ENCODE measurements at regions not wholly inside any gene's neighbourhood (a gene's known extent, or its start where the extent isn't known, plus 50 kb on each side); places are given as distances from the start of the nearest gene placed in this dataset.

DNA sequence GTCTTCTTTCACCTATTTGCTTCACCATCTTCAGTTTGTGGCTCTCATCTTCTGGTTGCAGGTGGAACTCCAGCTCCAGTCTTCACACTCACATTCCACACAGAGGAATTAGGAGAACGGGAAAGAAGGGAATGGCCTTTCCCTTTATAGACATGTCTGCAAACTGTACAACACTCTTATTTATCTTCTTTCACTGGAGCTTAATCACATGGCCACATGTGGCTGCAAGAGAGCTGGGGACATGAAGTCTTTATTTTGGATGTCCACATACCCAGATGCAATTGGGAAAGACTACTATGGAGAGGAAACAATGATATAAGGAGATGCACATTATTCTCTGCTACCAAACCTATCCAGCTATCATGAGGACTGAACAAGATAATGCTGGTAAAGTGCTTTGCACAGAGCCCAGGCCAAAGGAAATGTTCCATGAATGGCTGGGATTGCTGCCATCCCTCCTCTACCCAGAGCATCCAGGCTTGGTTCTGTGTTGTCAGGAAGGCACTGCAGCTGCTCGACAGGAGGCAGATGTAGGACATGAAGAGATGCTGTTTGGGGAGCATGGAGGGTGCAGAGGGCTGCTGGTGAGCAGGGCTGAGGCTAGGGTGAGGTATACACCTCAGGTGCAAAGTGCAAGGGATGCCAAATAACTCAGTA lies 183.8 kb upstream of the TBX20 start:
- DNase-seq, result no peak

GRCh38 chr7:35436452-35436851 lies 182.6 kb upstream of the TBX20 start:
- DNase-seq, result no peak

- DNase-seq, result no peak
These were observed 176.8 kb upstream of the TBX20 start for GRCh38 chr7:35430547-35431153.

GRCh38 chr7:35424869-35425495 lies 171.1 kb upstream of the TBX20 start:
- DNase-seq, result peak; percentile 50

DNA sequence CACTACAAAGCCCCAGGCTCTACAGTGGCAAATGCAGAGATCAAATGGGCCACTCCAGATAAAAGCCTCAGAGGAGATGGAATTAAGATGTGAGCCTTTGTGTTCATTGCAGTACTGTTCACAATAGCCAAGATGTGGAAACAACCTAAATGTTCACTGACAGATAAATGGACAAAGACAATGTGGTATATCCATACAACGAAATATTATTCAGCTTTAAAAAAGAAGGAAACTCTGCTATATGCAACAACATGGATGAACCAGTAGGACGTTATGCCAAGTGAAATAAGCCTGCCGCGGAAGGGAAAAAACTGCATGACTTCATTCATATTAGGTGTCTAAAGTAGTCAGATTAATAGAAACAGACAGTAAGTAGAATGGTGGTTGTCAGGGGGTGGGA lies 170.5 kb upstream of the TBX20 start:
- DNase-seq, result no peak

- DNase-seq, result no peak
These were observed 168.8 kb upstream of the TBX20 start for GRCh38 chr7:35422715-35423114.

- DNase-seq, result no peak
These were observed 166.8 kb upstream of the TBX20 start for GRCh38 chr7:35420656-35421055.

- DNase-seq, result no peak
These were observed 165.5 kb upstream of the TBX20 start for GRCh38 chr7:35419391-35419755.

GRCh38 chr7:35418716-35419390 lies 165.0 kb upstream of the TBX20 start:
- DNase-seq, result no peak

- DNase-seq, result no peak
These were observed 162.7 kb upstream of the TBX20 start for GRCh38 chr7:35416568-35416967.

GRCh38 chr7:35415411-35415822 lies 161.5 kb upstream of the TBX20 start:
- DNase-seq, result no peak

DNA sequence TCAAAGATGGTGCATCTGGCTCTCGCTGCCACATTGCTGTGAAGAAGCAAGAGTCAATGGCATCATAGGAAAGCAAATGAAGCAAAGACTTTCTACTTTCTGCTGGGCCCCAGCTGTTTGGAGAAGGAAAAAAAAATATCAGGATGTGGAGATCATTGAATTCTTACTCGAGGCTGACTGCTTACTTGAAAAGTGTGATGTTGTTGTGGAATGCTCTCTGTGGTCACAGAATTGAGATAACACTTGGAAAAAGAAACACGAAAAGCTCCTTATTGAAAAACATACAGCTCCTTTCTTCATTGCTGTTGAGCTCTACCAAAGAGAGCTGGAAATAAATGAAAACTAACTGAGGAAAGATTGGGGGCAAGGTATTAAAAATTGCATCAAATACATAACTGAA lies 157.4 kb upstream of the TBX20 start:
- DNase-seq, result no peak

- DNase-seq, result no peak
These were observed 151.6 kb upstream of the TBX20 start for GRCh38 chr7:35405461-35405860.

DNA sequence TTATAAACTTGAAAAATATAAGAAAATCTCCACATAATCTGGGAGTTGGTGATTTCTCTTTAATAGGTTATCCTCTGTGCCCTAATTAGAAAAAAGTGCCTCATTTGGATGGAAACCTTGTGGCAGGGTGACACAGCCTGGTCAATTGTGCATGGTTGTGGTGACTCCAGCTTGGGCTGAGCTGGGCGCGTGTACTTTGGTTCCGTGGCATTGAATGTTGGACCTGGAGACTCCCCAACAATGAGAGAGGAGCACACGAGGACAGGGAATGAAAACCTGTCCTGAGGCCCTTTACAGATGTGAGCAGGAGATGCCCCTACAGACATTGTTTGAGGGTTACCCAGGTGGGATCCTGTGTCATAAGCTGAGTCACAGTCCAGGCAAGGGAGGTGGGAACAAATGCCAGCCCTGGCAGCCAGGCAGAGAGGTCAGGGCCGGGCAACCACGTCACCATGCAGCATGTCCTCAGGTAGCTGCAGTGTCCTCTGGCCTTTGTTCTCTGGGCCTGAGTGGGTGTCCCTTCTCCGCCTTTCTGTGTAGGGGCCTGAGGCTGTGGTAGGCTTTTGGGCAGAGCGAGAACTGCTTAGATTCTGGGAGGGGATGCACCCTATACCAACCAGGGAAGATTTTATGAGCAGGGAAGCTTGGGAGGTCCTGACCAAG lies 147.4 kb upstream of the TBX20 start:
- no peak for DNase-seq

DNA sequence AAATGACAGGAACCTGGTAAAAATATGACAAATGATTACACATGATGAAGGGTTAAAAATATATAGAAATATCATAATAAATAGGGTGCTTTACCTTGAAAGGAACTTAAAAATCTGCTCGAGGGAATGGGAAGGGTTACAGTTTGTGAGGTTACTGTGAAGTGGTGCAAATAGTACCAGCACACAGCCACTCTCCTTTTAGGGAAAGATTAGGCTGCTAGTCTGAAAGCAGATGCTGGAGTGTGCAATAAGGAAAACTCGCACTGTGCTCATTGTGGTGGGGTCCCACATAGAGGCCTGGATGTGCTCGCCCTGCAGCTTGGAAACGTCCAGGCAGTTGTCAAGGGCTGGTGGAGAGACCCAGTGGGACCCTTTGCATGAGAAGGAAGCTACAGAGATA lies 145.9 kb upstream of the TBX20 start:
- no peak for DNase-seq

DNA sequence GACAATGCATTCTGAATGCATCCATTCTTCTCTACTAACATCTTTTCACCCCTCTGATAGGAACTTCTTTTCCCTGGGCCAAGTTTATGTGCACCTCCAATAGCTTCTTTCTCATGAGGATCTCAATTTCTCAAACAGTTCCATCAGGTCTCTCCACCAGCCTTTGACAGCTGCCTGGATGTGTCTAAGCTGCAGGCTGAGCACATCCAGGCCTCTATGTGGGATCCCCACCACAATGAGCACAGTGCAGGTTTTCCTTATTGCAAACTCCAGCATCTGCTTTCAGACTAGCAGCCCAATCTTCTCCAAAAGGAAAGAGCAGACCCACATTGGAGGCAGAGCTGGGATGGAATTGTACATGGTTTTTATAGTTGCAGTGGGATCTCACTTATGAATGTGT lies 145.3 kb upstream of the TBX20 start:
- no peak for DNase-seq

GRCh38 chr7:35398518-35398917 lies 144.6 kb upstream of the TBX20 start:
- DNase-seq, result no peak

DNA sequence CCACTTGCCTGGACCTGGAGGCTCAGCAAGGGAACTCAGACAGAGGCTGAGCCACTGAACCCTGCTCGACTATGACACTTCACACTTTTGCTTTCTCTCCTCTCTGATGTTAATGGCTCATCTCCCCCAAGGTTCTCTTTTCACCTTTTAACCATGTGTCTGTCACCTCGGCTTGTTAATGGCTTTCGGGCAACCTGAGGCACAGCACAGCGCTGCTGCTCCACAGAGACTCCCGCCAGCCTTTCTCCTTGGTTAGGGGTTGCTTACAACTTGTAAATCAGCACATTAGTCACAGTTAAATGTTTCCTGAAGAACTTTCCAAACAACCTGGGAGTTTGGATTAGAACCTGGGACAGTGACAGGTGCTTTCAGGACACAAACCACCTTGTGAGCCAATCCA lies 136.2 kb upstream of the TBX20 start:
- DNase-seq, result no peak

DNA sequence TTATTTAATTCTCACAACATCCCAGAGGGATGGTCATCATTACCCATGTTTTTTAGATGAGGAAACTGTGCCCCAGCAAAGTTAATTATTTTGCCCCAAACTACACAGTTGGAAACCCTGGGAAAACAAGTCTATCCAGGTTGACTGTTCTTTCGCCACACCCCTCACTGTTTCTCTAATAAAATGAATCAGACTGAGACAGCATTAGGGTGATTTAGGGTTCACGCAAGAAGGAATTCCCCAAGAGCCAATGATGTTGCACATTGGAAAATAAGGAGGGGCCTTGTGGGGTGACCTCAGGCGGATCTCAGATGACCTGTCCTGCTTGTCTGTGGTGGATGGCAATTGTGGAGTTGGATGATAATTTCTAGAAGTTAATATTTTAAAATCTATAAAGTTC lies 135.7 kb upstream of the TBX20 start:
- no peak for DNase-seq

- DNase-seq, result no peak
These were observed 133.2 kb upstream of the TBX20 start for GRCh38 chr7:35386816-35387706.

DNA sequence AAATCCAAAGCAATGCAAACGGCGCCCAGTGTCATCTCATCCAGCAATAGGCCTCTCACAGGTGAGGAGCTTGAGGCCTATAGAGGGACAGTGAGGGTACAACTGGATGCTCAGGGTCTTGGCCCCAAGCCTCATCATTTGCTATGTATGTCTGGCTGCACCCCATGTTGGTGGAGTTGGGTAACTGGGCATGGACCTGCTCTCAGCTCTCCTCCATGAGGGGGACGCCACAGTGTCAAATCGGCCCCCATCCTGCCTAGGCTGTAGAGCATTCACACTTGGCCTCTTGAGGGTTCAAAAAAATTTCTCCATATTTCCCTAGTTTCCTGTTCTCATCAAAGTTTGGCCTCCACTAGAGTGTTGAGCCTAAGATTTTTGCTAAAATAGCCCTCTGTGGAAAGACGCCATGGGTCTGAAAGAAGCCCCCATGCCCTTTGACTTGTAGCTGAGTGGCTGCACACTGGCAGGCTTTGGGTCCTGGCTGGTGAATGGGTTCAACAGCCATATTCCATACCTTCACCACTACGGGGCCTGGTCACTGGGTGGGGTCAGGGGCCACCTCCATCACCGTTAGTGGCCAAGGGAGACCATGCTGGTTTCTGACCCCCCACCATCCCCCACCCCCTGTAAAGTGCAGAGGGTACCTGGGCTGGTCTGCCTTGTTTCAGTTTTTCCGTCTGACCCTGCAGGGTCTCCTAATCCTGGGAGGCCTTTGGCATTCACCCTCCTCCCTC lies 132.3 kb upstream of the TBX20 start:
- DNase-seq, result no peak
